Lung (tissue), 12 donors: ENCODE measurements at regions not wholly inside any gene's neighbourhood (a gene's known extent, or its start where the extent isn't known, plus 50 kb on each side); places are given as distances from the start of the nearest gene placed in this dataset. TPM values are rescaled to one million over a fixed set of nuclear protein-coding genes. Genes with fewer than 3 reads are reported as not detected.

ENCODE experiments used
- ATAC-seq: fragments of 200-7000 bp; cut with Tn5 transposase; one replicate; pipeline ENCODE4 v1.9.1; 2020; ENCODE audit warnings: moderate number of reproducible peaks; ENCODE audit not compliant: insufficient read depth, low FRiP score
- DNase-seq, 3 donors: peaks; one replicate each; pipeline ENCODE4 v3.0.0-alpha.2; 2013 to 2017
- H3K27ac ChIP-seq, 2 donors: one replicate each; pipeline ENCODE4 v1.5.1; 2013; ENCODE audit warnings: mild to moderate bottlenecking in 2 of 2, moderate library complexity in 2 of 2, control low read depth in 1 of 2, inconsistent platforms in 1 of 2, low read depth in 1 of 2, low read length in 1 of 2
- H3K27me3 ChIP-seq, 3 donors: one replicate each; pipeline ENCODE4 v1.5.1; 2013; ENCODE audit warnings: low read length in 2 of 3; ENCODE audit not compliant: control insufficient read depth in 3 of 3, insufficient read depth in 3 of 3
- H3K36me3 ChIP-seq, 4 donors: one replicate each; pipeline ENCODE4 v1.5.1; 2013; ENCODE audit warnings: low read length in 4 of 4, mild to moderate bottlenecking in 1 of 4, moderate library complexity in 1 of 4; ENCODE audit not compliant: control insufficient read depth in 4 of 4, insufficient read depth in 4 of 4
- H3K4me1 ChIP-seq, 5 donors: one replicate each; pipeline ENCODE4 v1.5.1; 2013; ENCODE audit warnings: low read length in 5 of 5, mild to moderate bottlenecking in 2 of 5, moderate library complexity in 1 of 5; ENCODE audit not compliant: control insufficient read depth in 5 of 5, insufficient read depth in 5 of 5
- H3K4me3 ChIP-seq: one replicate; pipeline ENCODE4 v1.5.1; 2013; ENCODE audit warnings: mild to moderate bottlenecking, control low read depth, moderate library complexity
- H3K9ac ChIP-seq, 2 donors: one replicate each; pipeline ENCODE4 v1.5.1; 2013; ENCODE audit warnings: low read length in 2 of 2, control low read depth in 1 of 2; ENCODE audit not compliant: insufficient read depth in 1 of 2
- H3K9me3 ChIP-seq, 4 donors: one replicate each; pipeline ENCODE4 v1.5.1; 2013; ENCODE audit warnings: low read length in 3 of 4, mild to moderate bottlenecking in 1 of 4, moderate library complexity in 1 of 4; ENCODE audit not compliant: control insufficient read depth in 4 of 4, insufficient read depth in 3 of 4
- WGBS, 2 donors: extraction: QIAGEN DNeasy Blood & Tissue Kit; methylation state at CpG; one replicate each; pipeline ENCODE4 v1.1.7; 2013; 5-methylcytosine and 5-hydroxymethylcytosine counted together
- small RNA-seq: library from RNA; depleted of rRNA; stranded (forward); fragments of <200 nt; gene quantifications from one replicate; pipeline ENCODE3, GENCODE V24; 2014; ENCODE audit warnings: low replicate concordance
- TF ChIP-seq, protein P1 (sequence below): IDR thresholded peaks from 2 replicates; pipeline ENCODE4 v1.5.1; 2012; ENCODE audit warnings: mild to moderate bottlenecking; ENCODE audit errors: control extremely low read depth, extremely low read depth
- donor health status: control.
- donor health status: control.
- donor health status: Bipolar disorder and iron deficiency.
- donor health status: healthy.
- donor health status: DM: yes; HTN: yes; CAD: no.

DNA sequence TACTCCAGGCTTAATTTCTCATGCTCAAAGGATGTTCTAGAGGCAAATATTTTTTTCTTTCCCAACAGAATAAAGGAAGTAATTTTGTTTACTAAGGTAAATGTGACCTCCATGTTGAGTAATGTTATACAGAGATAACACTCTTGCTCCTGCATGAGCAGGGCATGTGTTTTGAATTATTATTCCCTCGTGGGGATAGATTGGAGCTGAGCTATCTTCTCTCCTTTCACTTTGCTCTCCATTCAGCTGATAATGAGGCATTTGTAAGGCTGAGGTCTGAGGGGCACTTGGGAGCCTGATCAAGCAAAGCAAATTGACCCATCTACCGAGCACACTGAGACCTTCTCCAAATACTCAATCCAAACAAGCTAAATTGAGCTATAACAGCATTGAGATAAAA lies 50.7 kb upstream of the GHITM start:
- Histone ChIP-seq H3K9me3 (peaks cover 0 to 5% (median 0%) of the 10 kb centered on the region in 4 donors), H3K4me1 (no peaks in the 10 kb centered on the region), H3K27me3 (no peaks in the 10 kb centered on the region), H3K9ac (no peak overlapping the region), H3K27ac (no peak overlapping the region), H3K36me3 (no peaks in the 10 kb centered on the region), H3K4me3 (no peak overlapping the region)
- TF ChIP-seq, protein P1, sequence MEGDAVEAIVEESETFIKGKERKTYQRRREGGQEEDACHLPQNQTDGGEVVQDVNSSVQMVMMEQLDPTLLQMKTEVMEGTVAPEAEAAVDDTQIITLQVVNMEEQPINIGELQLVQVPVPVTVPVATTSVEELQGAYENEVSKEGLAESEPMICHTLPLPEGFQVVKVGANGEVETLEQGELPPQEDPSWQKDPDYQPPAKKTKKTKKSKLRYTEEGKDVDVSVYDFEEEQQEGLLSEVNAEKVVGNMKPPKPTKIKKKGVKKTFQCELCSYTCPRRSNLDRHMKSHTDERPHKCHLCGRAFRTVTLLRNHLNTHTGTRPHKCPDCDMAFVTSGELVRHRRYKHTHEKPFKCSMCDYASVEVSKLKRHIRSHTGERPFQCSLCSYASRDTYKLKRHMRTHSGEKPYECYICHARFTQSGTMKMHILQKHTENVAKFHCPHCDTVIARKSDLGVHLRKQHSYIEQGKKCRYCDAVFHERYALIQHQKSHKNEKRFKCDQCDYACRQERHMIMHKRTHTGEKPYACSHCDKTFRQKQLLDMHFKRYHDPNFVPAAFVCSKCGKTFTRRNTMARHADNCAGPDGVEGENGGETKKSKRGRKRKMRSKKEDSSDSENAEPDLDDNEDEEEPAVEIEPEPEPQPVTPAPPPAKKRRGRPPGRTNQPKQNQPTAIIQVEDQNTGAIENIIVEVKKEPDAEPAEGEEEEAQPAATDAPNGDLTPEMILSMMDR = no peak
- ATAC-seq (no peak), DNase-seq (no peak)
- WGBS, 2 donors = 18 to 31% methylated on average over 2 of the region's 2 CpGs

DNA sequence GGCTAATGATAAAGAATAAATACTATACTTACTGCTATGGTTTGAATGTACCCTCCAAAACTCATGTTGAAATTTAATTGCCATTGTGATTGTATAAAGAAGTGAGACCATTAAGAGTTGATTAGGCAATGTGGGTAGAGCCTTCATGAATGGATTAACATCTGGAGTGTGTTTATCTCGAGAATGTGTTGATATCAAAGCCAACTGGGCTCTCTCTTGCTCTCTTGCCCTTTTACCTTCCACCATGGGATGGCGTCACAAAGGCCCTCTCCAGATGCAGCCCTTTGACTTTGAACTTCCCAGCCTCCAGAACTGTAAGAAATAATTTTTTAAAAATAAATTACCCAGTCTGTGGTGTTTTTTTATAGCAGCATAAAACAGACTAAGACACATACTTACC lies 50.1 kb upstream of the GHITM start:
- peaks cover 0 to 1% (median 0%) of the 10 kb centered on the region in 4 donors for H3K9me3 ChIP-seq
- TF ChIP-seq, protein P1 = no peak
- whole genome bisulfite sequencing, 2 donors = 58 to 69% methylated on average over 2 of the region's 2 CpGs

More for the DNA sequence above, 50.1 kb upstream of the GHITM start:
- H3K9ac ChIP-seq = no peak overlapping the region
- no peak overlapping the region for H3K4me3 ChIP-seq
- H3K27me3 ChIP-seq = no peaks in the 10 kb centered on the region
- H3K4me1 ChIP-seq = no peaks in the 10 kb centered on the region
- H3K27ac ChIP-seq = no peak overlapping the region
- ATAC-seq (no peak), DNase-seq (no peak)
- no peaks in the 10 kb centered on the region for H3K36me3 ChIP-seq

Small RNA genes in the stretch of these regions (small RNA-seq; reads per million reads assigned to genes)
- gene RNU1-65P (not detected), gene RNU6-129P (not detected), gene RNU6-478P (not detected)
